ENCODE measurements at regions not wholly inside any gene's neighbourhood (a gene's known extent, or its start where the extent isn't known, plus 50 kb on each side); places are given as distances from the start of the nearest gene placed in this dataset.

- no peak for DNase-seq
These were observed 495.7 kb downstream of the TLE1 start for GRCh38 chr9:81193362-81194339.

GRCh38 chr9:81191222-81191621, 498.1 kb downstream of the TLE1 start:
- no peak for DNase-seq

- no peak for DNase-seq
These were observed 498.7 kb downstream of the TLE1 start for GRCh38 chr9:81190659-81191058.

- DNase-seq, result peak; percentile 49
These were observed 505.6 kb downstream of the TLE1 start for GRCh38 chr9:81183761-81184160.

GRCh38 chr9:81182431-81182830, 506.9 kb downstream of the TLE1 start:
- no peak for DNase-seq

GRCh38 chr9:81174023-81174422, 515.3 kb downstream of the TLE1 start:
- no peak for DNase-seq

- DNase-seq, result no peak
These were observed 517.7 kb downstream of the TLE1 start for GRCh38 chr9:81171689-81172088.

GRCh38 chr9:81162361-81162760, 527.0 kb downstream of the TLE1 start:
- no peak for DNase-seq

- no peak for DNase-seq
These were observed 533.0 kb downstream of the TLE1 start for GRCh38 chr9:81156381-81156780.

GRCh38 chr9:81150016-81150625, 539.2 kb downstream of the TLE1 start:
- no peak for DNase-seq

GRCh38 chr9:81146684-81147337, 542.5 kb downstream of the TLE1 start:
- no peak for DNase-seq

- peak; percentile 30 for DNase-seq
These were observed 543.1 kb downstream of the TLE1 start for GRCh38 chr9:81146241-81146640.

- no peak for DNase-seq
These were observed 543.9 kb downstream of the TLE1 start for GRCh38 chr9:81145331-81145963.

- DNase-seq, result no peak
These were observed 547.4 kb downstream of the TLE1 start for GRCh38 chr9:81141961-81142360.

- DNase-seq, result no peak
These were observed 551.3 kb downstream of the TLE1 start for GRCh38 chr9:81137976-81138568.

GRCh38 chr9:81132796-81133195, 556.6 kb downstream of the TLE1 start:
- DNase-seq, result no peak

- DNase-seq, result no peak
These were observed 557.0 kb downstream of the TLE1 start for GRCh38 chr9:81132318-81132717.

- no peak for DNase-seq
These were observed 560.6 kb downstream of the TLE1 start for GRCh38 chr9:81128701-81129100.

GRCh38 chr9:81125446-81126092, 563.8 kb downstream of the TLE1 start:
- no peak for DNase-seq

GRCh38 chr9:81123526-81123925, 565.8 kb downstream of the TLE1 start:
- no peak for DNase-seq

GRCh38 chr9:81122749-81123148, 566.6 kb downstream of the TLE1 start:
- no peak for DNase-seq
